Lower lobe of right lung (tissue), 2 donors: ENCODE measurements at regions not wholly inside any gene's neighbourhood (a gene's known extent, or its start where the extent isn't known, plus 50 kb on each side); places are given as distances from the start of the nearest gene placed in this dataset.

Experiments
- ATAC-seq, 2 donors: fragments of 200-7000 bp; cut with Tn5 transposase; one replicate each; pipeline ENCODE4 v1.9.1; 2020 to 2022; ENCODE audit warnings: mild to moderate bottlenecking in 2 of 2, moderate library complexity in 2 of 2
- DNase-seq: peaks from one replicate; pipeline ENCODE4 v3.0.0-alpha.2; 2020
- H3K27ac ChIP-seq: fragments of 200-600 bp; one replicate; pipeline ENCODE4 v1.8.0; 2022
- H3K27me3 ChIP-seq: fragments of 200-600 bp; one replicate; pipeline ENCODE4 v1.8.0; 2022; ENCODE audit warnings: low read depth
- H3K36me3 ChIP-seq: fragments of 200-600 bp; one replicate; pipeline ENCODE4 v1.8.0; 2022; ENCODE audit warnings: mild to moderate bottlenecking
- H3K4me1 ChIP-seq: fragments of 200-600 bp; one replicate; pipeline ENCODE4 v1.8.0; 2022
- H3K4me3 ChIP-seq: fragments of 200-600 bp; one replicate; pipeline ENCODE4 v1.8.0; 2022; ENCODE audit warnings: mild to moderate bottlenecking
- H3K9me3 ChIP-seq: fragments of 200-600 bp; one replicate; pipeline ENCODE4 v1.8.0; 2022
- intact Hi-C: fragments of 100-400 bp; cut with DNase I; formaldehyde crosslinking; loops from one replicate; pipeline ENCODE4 v1.11.0; 2022
- TF ChIP-seq, protein P1 (sequence below): fragments of 200-600 bp; IDR thresholded peaks from one replicate; pipeline ENCODE4 v1.8.0; 2022; ENCODE audit warnings: antibody characterized with exemption, mild to moderate bottlenecking
- donor health status: DM: no; HTN: yes; CAD: no; lungs with severe emphysema.

DNA sequence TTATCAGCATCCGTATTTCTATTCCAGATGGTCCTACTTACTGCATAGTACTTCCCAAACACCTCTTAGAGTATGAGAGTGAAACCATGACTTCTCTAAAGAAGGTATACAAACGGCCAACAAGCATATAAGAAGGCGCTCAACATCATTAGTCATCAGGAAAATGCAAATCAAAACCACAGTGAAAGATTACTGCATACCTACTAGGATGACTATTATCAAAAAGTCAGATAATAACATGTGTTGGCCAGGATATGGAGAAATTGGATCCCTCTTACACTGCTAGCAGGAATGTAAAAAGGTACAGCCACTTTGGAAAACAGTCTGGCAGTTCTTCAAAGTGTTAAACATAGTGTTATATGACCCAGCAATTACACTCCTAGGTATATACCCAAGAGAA is 215.3 kb upstream of the CXorf66 start:
- Histone ChIP-seq H3K27me3 (no peaks in the 10 kb centered on the region), H3K4me1 (no peaks in the 10 kb centered on the region), H3K27ac (no peak overlapping the region), H3K4me3 (no peak overlapping the region), H3K36me3 (no peaks in the 10 kb centered on the region), H3K9me3 (no peaks in the 10 kb centered on the region)
- ATAC-seq: no peak
- intact Hi-C loops: no loop called here
- DNase-seq: no peak
- TF ChIP-seq, protein P1, sequence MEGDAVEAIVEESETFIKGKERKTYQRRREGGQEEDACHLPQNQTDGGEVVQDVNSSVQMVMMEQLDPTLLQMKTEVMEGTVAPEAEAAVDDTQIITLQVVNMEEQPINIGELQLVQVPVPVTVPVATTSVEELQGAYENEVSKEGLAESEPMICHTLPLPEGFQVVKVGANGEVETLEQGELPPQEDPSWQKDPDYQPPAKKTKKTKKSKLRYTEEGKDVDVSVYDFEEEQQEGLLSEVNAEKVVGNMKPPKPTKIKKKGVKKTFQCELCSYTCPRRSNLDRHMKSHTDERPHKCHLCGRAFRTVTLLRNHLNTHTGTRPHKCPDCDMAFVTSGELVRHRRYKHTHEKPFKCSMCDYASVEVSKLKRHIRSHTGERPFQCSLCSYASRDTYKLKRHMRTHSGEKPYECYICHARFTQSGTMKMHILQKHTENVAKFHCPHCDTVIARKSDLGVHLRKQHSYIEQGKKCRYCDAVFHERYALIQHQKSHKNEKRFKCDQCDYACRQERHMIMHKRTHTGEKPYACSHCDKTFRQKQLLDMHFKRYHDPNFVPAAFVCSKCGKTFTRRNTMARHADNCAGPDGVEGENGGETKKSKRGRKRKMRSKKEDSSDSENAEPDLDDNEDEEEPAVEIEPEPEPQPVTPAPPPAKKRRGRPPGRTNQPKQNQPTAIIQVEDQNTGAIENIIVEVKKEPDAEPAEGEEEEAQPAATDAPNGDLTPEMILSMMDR: no peak

DNA sequence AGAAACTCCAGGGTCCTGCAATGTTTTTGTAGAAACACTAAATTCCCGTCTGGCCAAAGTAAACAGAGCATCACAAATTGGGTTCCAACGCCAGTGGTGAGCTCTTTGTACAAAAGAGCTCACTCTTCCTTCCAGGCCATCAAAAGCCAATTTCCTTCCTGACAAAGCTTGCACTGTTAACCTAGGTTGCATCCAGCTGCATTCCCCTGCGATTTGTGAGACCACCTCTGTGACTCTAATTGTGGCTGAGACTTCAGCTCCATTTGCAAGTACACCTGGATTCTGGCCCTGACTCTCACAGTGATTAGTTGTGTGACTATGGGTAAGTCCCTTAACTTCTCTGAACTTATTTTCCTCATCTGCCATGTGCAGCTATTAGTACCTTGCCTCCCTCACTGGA is 212.5 kb upstream of the CXorf66 start:
- ATAC-seq (no peak), DNase-seq (no peak)
- intact Hi-C loops: no loop called here
- Histone ChIP-seq H3K36me3 (no peaks in the 10 kb centered on the region), H3K27ac (no peak overlapping the region), H3K4me3 (no peak overlapping the region), H3K9me3 (no peaks in the 10 kb centered on the region), H3K27me3 (no peaks in the 10 kb centered on the region), H3K4me1 (no peaks in the 10 kb centered on the region)
- TF ChIP-seq, protein P1: no peak

DNA sequence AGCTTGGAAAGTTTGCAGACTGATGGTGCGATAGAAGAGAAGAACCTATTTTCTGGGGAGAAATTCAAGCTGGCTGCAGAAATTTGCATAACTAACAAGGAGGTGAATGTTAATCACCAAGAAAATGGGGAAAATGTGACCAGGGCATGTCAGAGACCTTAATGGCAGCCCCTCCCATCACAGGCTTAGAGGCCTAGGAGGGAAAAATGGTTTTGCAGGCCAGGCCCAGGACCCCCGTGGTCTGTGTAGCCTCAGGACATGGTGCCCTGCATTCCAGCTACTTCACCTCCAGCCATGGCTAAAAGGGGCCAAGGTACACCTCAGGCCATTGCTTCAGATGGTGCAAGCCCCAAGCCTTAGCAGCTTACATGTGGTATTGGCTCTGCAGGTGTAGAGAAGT is 207.1 kb upstream of the CXorf66 start:
- TF ChIP-seq, protein P1: no peak
- intact Hi-C loops: no loop called here
- Histone ChIP-seq H3K4me3 (no peak overlapping the region), H3K9me3 (no peaks in the 10 kb centered on the region), H3K36me3 (no peaks in the 10 kb centered on the region), H3K27me3 (no peaks in the 10 kb centered on the region), H3K4me1 (no peaks in the 10 kb centered on the region), H3K27ac (no peak overlapping the region)
- DNase-seq: no peak
- no peak for ATAC-seq

DNA sequence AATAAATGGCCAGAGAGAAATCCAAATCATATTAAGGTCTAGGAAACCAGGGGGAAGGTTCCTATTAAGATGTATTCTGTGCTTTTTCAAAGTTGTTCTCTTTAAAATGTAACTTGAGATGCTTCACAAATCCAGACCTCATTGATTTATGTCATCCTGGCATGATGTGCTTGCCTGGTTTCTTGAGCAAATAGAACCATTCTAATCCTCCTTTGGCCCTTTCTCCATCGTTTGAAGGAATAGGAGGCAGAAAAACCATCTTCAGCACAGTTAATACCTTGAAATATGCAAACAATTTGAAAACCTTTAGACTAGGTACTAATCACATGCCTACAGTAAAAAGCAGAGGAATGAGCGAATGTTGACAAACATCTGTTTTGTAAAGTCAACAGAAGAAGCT is 202.2 kb upstream of the CXorf66 start:
- Histone ChIP-seq H3K9me3 (no peaks in the 10 kb centered on the region), H3K27ac (no peak overlapping the region), H3K4me1 (no peaks in the 10 kb centered on the region), H3K27me3 (no peaks in the 10 kb centered on the region), H3K36me3 (no peaks in the 10 kb centered on the region), H3K4me3 (no peak overlapping the region)
- DNase-seq (no peak), ATAC-seq (no peak)
- intact Hi-C loops: no loop called here
- TF ChIP-seq, protein P1: no peak

DNA sequence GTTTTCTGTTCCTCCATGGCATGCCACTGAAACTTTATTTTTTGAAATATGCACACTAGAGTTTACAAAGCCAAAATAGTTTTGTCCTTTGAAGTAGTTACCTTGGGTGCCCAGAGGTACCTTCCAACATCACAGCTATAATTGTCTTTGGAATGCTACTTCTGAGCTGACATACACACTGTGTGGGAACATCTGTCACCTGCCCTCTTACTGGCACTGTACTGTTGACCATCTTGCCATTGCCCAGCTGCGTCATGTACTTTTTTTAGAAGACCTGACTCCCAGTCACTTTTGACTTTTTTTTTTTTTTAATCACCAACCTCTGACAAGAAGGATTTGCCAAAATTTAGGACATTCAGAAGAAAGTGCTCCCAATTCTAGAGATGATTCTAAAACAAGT is 200.5 kb upstream of the CXorf66 start:
- ATAC-seq: no peak
- DNase-seq: no peak

More for the DNA sequence above, 200.5 kb upstream of the CXorf66 start:
- H3K27me3 ChIP-seq: no peaks in the 10 kb centered on the region
- H3K4me1 ChIP-seq: no peaks in the 10 kb centered on the region
- H3K9me3 ChIP-seq: no peaks in the 10 kb centered on the region
- TF ChIP-seq, protein P1: no peak
- intact Hi-C loops: no loop called here
- no peaks in the 10 kb centered on the region for H3K36me3 ChIP-seq
- H3K27ac ChIP-seq: no peak overlapping the region
- H3K4me3 ChIP-seq: no peak overlapping the region
